Right lobe of liver (tissue), 6 donors: ENCODE measurements at regions not wholly inside any gene's neighbourhood (a gene's known extent, or its start where the extent isn't known, plus 50 kb on each side); places are given as distances from the start of the nearest gene placed in this dataset.
"Not testable (repeated sequence)": the region's sequence is repeated elsewhere in the genome, so short reads cannot be mapped to it uniquely, and the experiment has no call there.

Experiments
- ATAC-seq, 4 donors: fragments of 200-7000 bp; cut with Tn5 transposase; one replicate each; pipeline ENCODE4 v1.9.1; 2020; ENCODE audit warnings: mild to moderate bottlenecking in 4 of 4, moderate library complexity in 4 of 4
- DNase-seq, 3 donors: peaks; one replicate each; pipeline ENCODE4 v3.0.0-alpha.2; 2020
- H3K27ac ChIP-seq, 3 donors: fragments of 200-600 bp; one replicate each; pipeline ENCODE4 v1.8.0; 2022
- H3K27me3 ChIP-seq, 2 donors: fragments of 200-600 bp; one replicate each; pipeline ENCODE4 v1.8.0; 2022
- H3K36me3 ChIP-seq, 4 donors: fragments of 200-600 bp; sonication (generic) in 1 of 4; one replicate each; pipeline versions ENCODE4 v1.5.1 to v1.8.0; 2017 to 2022; ENCODE audit warnings: control low read depth in 1 of 4
- H3K4me1 ChIP-seq, 4 donors: fragments of 200-600 bp; sonication (generic) in 1 of 4; one replicate each; pipeline versions ENCODE4 v1.5.1 to v1.8.0; 2017 to 2022; ENCODE audit warnings: control low read depth in 1 of 4
- H3K4me3 ChIP-seq, 3 donors: fragments of 200-600 bp; one replicate each; pipeline ENCODE4 v1.8.0; 2022
- H3K9me3 ChIP-seq, 4 donors: fragments of 200-600 bp; sonication (generic) in 1 of 4; one replicate each; pipeline versions ENCODE4 v1.5.1 to v1.8.0; 2017 to 2022; ENCODE audit warnings: control low read depth in 1 of 4
- CTCF ChIP-seq, 4 donors: fragments of 200-600 bp in 3 of 4; fragments of 450-650 bp in 1 of 4; IDR thresholded peaks; one replicate each; pipeline versions ENCODE4 v1.5.1 to v1.8.0; 2016 to 2022; ENCODE audit warnings: antibody characterized with exemption in 4 of 4, mild to moderate bottlenecking in 2 of 4
- POLR2A ChIP-seq: fragments of 450-650 bp; IDR thresholded peaks from one replicate; pipeline ENCODE4 v1.6.1; 2017; ENCODE audit warnings: antibody characterized with exemption, mild to moderate bottlenecking
- WGBS: methylation state at CpG from one replicate; pipeline ENCODE4 v1.1.6; 2018; ENCODE audit warnings: low coverage, low lambda C conversion rate; ENCODE audit not compliant: insufficient coverage; ENCODE audit errors: missing lambda C conversion rate; 5-methylcytosine and 5-hydroxymethylcytosine counted together
- intact Hi-C, 2 donors: fragments of 100-400 bp; cut with DNase I; formaldehyde crosslinking; loops; one replicate each; pipeline versions ENCODE4 v1.11.2 to v1.14.1; 2022
- donor health status: DM: no; HTN: yes; CAD: no.
- donor health status: DM: no; HTN: no; CAD: no.
- donor health status: DM: no; HTN: no; CAD: no.
- donor health status: DM: no; HTN: yes; CAD: no.
- donor health status: DM: no; HTN: yes; CAD: no.

GRCh38 chr2:167785606-167786216 is 461.7 kb downstream of the STK39 start:
- no peaks in the 10 kb centered on the region for H3K36me3 ChIP-seq
- TF ChIP-seq POLR2A (no peak), CTCF (IDR thresholded peaks at IDR 0.05) (no peak)
- peaks cover 0 to 4% (median 0%) of the 10 kb centered on the region in 4 donors for H3K4me1 ChIP-seq
- ATAC-seq (no peak), DNase-seq (no peak)
- WGBS, result 75% methylated on average over 4 of the region's 6 CpGs
- H3K27ac ChIP-seq, result no peak overlapping the region
- no peaks in the 10 kb centered on the region for H3K9me3 ChIP-seq
- no peaks in the 10 kb centered on the region for H3K27me3 ChIP-seq
- intact Hi-C loops, result no loop called here
- no peak overlapping the region for H3K4me3 ChIP-seq

- DNase-seq (no peak), ATAC-seq (no peak)
- no peak for TF ChIP-seq POLR2A
- no peak for TF ChIP-seq CTCF (IDR thresholded peaks at IDR 0.05)
- WGBS, result 65% methylated on average over 2 of the region's 3 CpGs
- Histone ChIP-seq H3K4me3 (no peak overlapping the region), H3K27me3 (no peaks in the 10 kb centered on the region), H3K9me3 (no peaks in the 10 kb centered on the region), H3K36me3 (no peaks in the 10 kb centered on the region), H3K4me1 (peaks cover 0 to 4% (median 0%) of the 10 kb centered on the region in 4 donors), H3K27ac (no peak overlapping the region)
- intact Hi-C loops, result no loop called here
These were observed 463.3 kb downstream of the STK39 start for GRCh38 chr2:167784084-167784425.

- ATAC-seq, result no peak
These were observed 463.9 kb downstream of the STK39 start for GRCh38 chr2:167783261-167784083.

GRCh38 chr2:167781629-167782028 is 465.8 kb downstream of the STK39 start:
- H3K4me3 ChIP-seq, intact Hi-C loops, DNase-seq, ATAC-seq, H3K4me1 ChIP-seq, H3K36me3 ChIP-seq, H3K9me3 ChIP-seq, H3K27me3 ChIP-seq, H3K27ac ChIP-seq: not testable (repeated sequence)
- 81% methylated on average over 7 of the region's 8 CpGs for WGBS

More at GRCh38 chr2:167783261-167784083, 463.9 kb downstream of the STK39 start:
- WGBS, result 24% methylated on average over 5 of the region's 5 CpGs
- H3K4me1 ChIP-seq, result peaks cover 0 to 4% (median 0%) of the 10 kb centered on the region in 4 donors
- no peak for TF ChIP-seq CTCF (IDR thresholded peaks at IDR 0.05)
- no peak for TF ChIP-seq POLR2A
- no peaks in the 10 kb centered on the region for H3K9me3 ChIP-seq
- H3K36me3 ChIP-seq, result no peaks in the 10 kb centered on the region
- DNase-seq, result no peak
- intact Hi-C loops, result no loop called here
- H3K27ac ChIP-seq, result no peak overlapping the region
- no peak overlapping the region for H3K4me3 ChIP-seq
- no peaks in the 10 kb centered on the region for H3K27me3 ChIP-seq

GRCh38 chr2:167776359-167776758 is 471.0 kb downstream of the STK39 start:
- DNase-seq (no peak), ATAC-seq (no peak)
- Histone ChIP-seq H3K27me3 (no peaks in the 10 kb centered on the region), H3K36me3 (no peaks in the 10 kb centered on the region), H3K4me3 (no peak overlapping the region), H3K4me1 (peaks cover 0 to 6% (median 0%) of the 10 kb centered on the region in 4 donors), H3K27ac (no peak overlapping the region), H3K9me3 (no peaks in the 10 kb centered on the region)
- TF ChIP-seq POLR2A, result no peak
- no peak for TF ChIP-seq CTCF (IDR thresholded peaks at IDR 0.05)
- 81% methylated on average over 10 of the region's 10 CpGs for WGBS
- intact Hi-C loops, result no loop called here
